ENCODE measurements at regions not wholly inside any gene's neighbourhood (a gene's known extent, or its start where the extent isn't known, plus 50 kb on each side); places are given as distances from the start of the nearest gene placed in this dataset.

DNA sequence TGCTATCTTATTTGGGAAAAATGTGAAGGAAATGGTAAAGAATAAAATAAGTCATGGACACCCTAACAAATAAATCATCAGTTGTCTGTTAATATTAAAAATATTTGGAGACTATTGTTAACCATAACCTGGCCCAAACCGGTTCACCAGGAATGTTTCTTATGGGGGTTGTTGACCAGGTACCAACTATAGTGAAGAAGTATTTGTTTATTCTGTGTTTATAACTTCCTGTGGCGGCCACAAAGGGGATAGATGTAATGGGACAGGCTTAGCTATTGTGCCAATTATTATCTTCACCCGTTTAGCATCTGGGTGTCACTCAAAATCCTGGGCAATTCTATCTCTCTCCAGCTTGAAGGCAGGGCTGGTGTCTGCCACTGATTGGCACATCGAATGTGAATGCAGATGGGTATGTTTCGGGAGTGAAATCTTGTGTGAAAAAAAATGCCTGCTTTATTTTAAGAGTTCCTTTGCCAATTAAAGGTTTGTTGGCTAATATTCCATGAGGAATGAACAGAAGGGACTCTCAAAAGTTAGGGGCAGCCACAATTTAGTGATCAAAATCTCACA is 500.9 kb downstream of the ARL4A start (continued):
- TF ChIP-seq, protein P1, sequence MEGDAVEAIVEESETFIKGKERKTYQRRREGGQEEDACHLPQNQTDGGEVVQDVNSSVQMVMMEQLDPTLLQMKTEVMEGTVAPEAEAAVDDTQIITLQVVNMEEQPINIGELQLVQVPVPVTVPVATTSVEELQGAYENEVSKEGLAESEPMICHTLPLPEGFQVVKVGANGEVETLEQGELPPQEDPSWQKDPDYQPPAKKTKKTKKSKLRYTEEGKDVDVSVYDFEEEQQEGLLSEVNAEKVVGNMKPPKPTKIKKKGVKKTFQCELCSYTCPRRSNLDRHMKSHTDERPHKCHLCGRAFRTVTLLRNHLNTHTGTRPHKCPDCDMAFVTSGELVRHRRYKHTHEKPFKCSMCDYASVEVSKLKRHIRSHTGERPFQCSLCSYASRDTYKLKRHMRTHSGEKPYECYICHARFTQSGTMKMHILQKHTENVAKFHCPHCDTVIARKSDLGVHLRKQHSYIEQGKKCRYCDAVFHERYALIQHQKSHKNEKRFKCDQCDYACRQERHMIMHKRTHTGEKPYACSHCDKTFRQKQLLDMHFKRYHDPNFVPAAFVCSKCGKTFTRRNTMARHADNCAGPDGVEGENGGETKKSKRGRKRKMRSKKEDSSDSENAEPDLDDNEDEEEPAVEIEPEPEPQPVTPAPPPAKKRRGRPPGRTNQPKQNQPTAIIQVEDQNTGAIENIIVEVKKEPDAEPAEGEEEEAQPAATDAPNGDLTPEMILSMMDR (conservative IDR thresholded peaks at IDR 0.05; ENCODE audit: low read depth in 2 of 2) = no peak
- TF ChIP-seq NANOG (IDR thresholded peaks at IDR 0.05; ENCODE audit: borderline replicate concordance) (no peak), CREB1 (CRISPR knock-in tag; IDR thresholded peaks at IDR 0.05; ENCODE audit: low read depth) (no peak)
- TF ChIP-seq, protein P2, sequence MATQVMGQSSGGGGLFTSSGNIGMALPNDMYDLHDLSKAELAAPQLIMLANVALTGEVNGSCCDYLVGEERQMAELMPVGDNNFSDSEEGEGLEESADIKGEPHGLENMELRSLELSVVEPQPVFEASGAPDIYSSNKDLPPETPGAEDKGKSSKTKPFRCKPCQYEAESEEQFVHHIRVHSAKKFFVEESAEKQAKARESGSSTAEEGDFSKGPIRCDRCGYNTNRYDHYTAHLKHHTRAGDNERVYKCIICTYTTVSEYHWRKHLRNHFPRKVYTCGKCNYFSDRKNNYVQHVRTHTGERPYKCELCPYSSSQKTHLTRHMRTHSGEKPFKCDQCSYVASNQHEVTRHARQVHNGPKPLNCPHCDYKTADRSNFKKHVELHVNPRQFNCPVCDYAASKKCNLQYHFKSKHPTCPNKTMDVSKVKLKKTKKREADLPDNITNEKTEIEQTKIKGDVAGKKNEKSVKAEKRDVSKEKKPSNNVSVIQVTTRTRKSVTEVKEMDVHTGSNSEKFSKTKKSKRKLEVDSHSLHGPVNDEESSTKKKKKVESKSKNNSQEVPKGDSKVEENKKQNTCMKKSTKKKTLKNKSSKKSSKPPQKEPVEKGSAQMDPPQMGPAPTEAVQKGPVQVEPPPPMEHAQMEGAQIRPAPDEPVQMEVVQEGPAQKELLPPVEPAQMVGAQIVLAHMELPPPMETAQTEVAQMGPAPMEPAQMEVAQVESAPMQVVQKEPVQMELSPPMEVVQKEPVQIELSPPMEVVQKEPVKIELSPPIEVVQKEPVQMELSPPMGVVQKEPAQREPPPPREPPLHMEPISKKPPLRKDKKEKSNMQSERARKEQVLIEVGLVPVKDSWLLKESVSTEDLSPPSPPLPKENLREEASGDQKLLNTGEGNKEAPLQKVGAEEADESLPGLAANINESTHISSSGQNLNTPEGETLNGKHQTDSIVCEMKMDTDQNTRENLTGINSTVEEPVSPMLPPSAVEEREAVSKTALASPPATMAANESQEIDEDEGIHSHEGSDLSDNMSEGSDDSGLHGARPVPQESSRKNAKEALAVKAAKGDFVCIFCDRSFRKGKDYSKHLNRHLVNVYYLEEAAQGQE (IDR thresholded peaks at IDR 0.05; ENCODE audit: unreplicated experiment) = no peak

DNA sequence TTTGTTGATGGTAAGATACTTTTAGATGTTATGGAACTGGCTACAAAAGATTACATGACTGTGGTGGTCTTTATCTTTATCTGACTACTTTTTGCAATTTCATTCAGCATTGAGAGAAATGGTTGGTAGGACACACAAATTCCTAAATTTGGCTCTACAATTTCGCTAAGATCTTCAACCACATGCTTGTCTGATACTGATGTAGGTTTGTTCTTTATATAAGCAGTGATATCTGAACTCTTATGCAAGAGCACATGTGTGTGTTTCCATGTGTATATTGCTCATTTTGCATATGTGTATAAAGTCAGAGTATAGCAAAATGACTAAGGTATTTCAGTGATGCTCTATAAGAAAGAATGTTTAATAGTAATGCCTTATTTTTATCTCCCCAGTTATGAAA is 501.5 kb downstream of the ARL4A start:
- Mint-ChIP-seq H3K9me3 (no peaks in the 10 kb centered on the region), H3K4me1 (peaks cover 5% of the 10 kb centered on the region; the same call in 2 of the 3 replicates), H3K27ac (no peak overlapping the region), H3K4me3 (no peak overlapping the region), H3K36me3 (ENCODE audit: low read depth) (no peaks in the 10 kb centered on the region), H3K27me3 (ENCODE audit: insufficient read depth, low read depth, poor library complexity) (no peaks in the 10 kb centered on the region)
- Histone ChIP-seq H3K36me3 (ENCODE audit: insufficient read depth) (no peaks in the 10 kb centered on the region), H3K79me2 (replicated peaks; ENCODE audit: insufficient read depth) (no peaks in the 10 kb centered on the region), H4K20me1 (replicated peaks; ENCODE audit: insufficient read depth) (no peaks in the 10 kb centered on the region), H3F3A (replicated peaks; ENCODE audit: low read depth) (no peaks in the 10 kb centered on the region), H3K4me3 (no peak overlapping the region), H3K27me3 (ENCODE audit: insufficient read depth) (no peaks in the 10 kb centered on the region), H2AFZ (no peak overlapping the region), H3K4me1 (ENCODE audit: insufficient read depth) (no peaks in the 10 kb centered on the region), H3K27ac (ENCODE audit: low read depth) (no peak overlapping the region), H3K9me2 (ENCODE audit: insufficient read depth) (no peaks in the 10 kb centered on the region), H3K4me2 (no peak overlapping the region)
- DNase-seq (ENCODE audit: low spot score) (no peak), ATAC-seq (no peak)
- TF ChIP-seq EZH2 (IDR thresholded peaks at IDR 0.05; ENCODE audit: low read depth, unreplicated experiment) (no peak), NANOG (IDR thresholded peaks at IDR 0.05; ENCODE audit: borderline replicate concordance) (no peak), STAT1 (IDR thresholded peaks at IDR 0.05; ENCODE audit: unreplicated experiment) (no peak), POLR2AphosphoS5 (IDR thresholded peaks at IDR 0.05; ENCODE audit: low read depth) (no peak)
- TF ChIP-seq, protein P2 (IDR thresholded peaks at IDR 0.05; ENCODE audit: unreplicated experiment) = no peak
- TF ChIP-seq, protein P1 (conservative IDR thresholded peaks at IDR 0.05; ENCODE audit: low read depth in 2 of 2) = no peak

Measured in GM23338 (cell line).